HepG2 (cell line): ENCODE measurements at regions not wholly inside any gene's neighbourhood (a gene's known extent, or its start where the extent isn't known, plus 50 kb on each side); places are given as distances from the start of the nearest gene placed in this dataset.

Experiments used
- ATAC-seq: fragments of 200-7000 bp; cut with Tn5 transposase; 3 replicates; pipeline ENCODE4 v1.9.1; 2020; ENCODE audit warnings: mild to moderate bottlenecking, moderate library complexity
- BruUV-seq: library from RNA; stranded (reverse); fragments of 400-500 nt; replicated peaks from 2 replicates; lab custom pipeline; 2021; lab: Mats Ljungman, UMichigan
- CTCF ChIA-PET: fragments of 300-600 bp; formaldehyde crosslinking; extraction: SDS; loops from one replicate; lab custom pipeline; 2021; ENCODE audit warnings: low total read pairs, inconsistent platforms, low intra/inter-chr PET ratio; lab: Yijun Ruan, JAX
- POLR2A ChIA-PET: fragments of 350-600 bp; sonication (Branson Sonifier 250); formaldehyde crosslinking; loops from one replicate; lab custom pipeline; 2020; ENCODE audit warnings: antibody characterized with exemption, inconsistent platforms; lab: Yijun Ruan, JAX
- DNase-seq: peaks from one replicate; pipeline ENCODE4 v3.0.0-alpha.2; 2015; ENCODE audit warnings: low spot score
- FAIRE-seq: peaks from 3 replicates; lab custom pipeline; 2011; peaks lifted over from hg19 to GRCh38; lab: Jason Lieb, UNC
- H2AFZ ChIP-seq: one replicate; pipeline ENCODE4 v1.6.1; 2011; ENCODE audit warnings: low read length, inconsistent platforms
- H3K27ac ChIP-seq: fragments of 300-600 bp; 3 replicates; pipeline ENCODE4 v1.8.0; 2011; ENCODE audit warnings: mixed run types, mild to moderate bottlenecking, mixed read lengths, low read length, inconsistent platforms; ENCODE audit not compliant: insufficient read depth; ENCODE audit errors: extremely low read length
- H3K27me3 ChIP-seq, 2 experiments: fragments of 200-600 bp in 1 of 2; 2 replicates in 1 of 2; 3 replicates in 1 of 2; pipeline versions ENCODE4 v1.6.0 to v1.8.0; 2011; ENCODE audit warnings: low read length in 2 of 2, mild to moderate bottlenecking in 2 of 2, moderate library complexity in 2 of 2, inconsistent platforms in 1 of 2; ENCODE audit not compliant: insufficient read depth in 2 of 2, control insufficient read depth in 1 of 2
- H3K36me3 ChIP-seq, 2 experiments: fragments of 200-600 bp in 1 of 2; replicated peaks in 1 of 2; 2 replicates in 1 of 2; 3 replicates in 1 of 2; pipeline versions ENCODE4 v1.5.1 to v1.8.0; 2011; ENCODE audit warnings: low read length in 2 of 2, inconsistent platforms in 1 of 2; ENCODE audit not compliant: insufficient read depth in 2 of 2, control insufficient read depth in 1 of 2
- H3K4me1 ChIP-seq: 2 replicates; pipeline ENCODE4 v1.5.1; 2012; ENCODE audit warnings: low read length, inconsistent platforms; ENCODE audit not compliant: insufficient read depth
- H3K4me2 ChIP-seq: 2 replicates; pipeline ENCODE4 v1.6.0; 2011; ENCODE audit warnings: low read depth, low read length, inconsistent platforms
- H3K4me3 ChIP-seq, 3 experiments: fragments of 200-600 bp in 1 of 3; sonication (generic), shearing (Covaris generic) in 1 of 3; replicated peaks in 1 of 3; 2 replicates each; pipeline ENCODE4 v1.5.1; 2011 to 2016; ENCODE audit warnings: low read length in 3 of 3, inconsistent platforms in 2 of 3, low read depth in 2 of 3, mild to moderate bottlenecking in 2 of 3, control low read depth in 1 of 3, mixed read lengths in 1 of 3; ENCODE audit not compliant: insufficient read depth in 1 of 3
- H3K79me2 ChIP-seq: one replicate; pipeline ENCODE4 v1.6.1; 2011; ENCODE audit warnings: low read length, inconsistent platforms; ENCODE audit not compliant: insufficient read depth
- H3K9ac ChIP-seq: 2 replicates; pipeline ENCODE4 v1.6.0; 2011; ENCODE audit warnings: mild to moderate bottlenecking, low read depth, low read length, inconsistent platforms; ENCODE audit not compliant: insufficient read depth
- H3K9me3 ChIP-seq: 2 replicates; pipeline ENCODE4 v1.5.1; 2012; ENCODE audit warnings: mild to moderate bottlenecking, low read length
- H4K20me1 ChIP-seq: 2 replicates; pipeline ENCODE4 v1.6.0; 2011; ENCODE audit warnings: inconsistent platforms, mild to moderate bottlenecking, low read length, moderate library complexity; ENCODE audit not compliant: insufficient read depth
- HNRNPL ChIP-seq: fragments of 200-400 bp; formaldehyde crosslinking; IDR thresholded peaks from 2 replicates; pipeline ENCODE4 v1.6.1; 2017; ENCODE audit warnings: mild to moderate bottlenecking, low read depth, low read length
- MAFK ChIP-seq, 2 experiments: IDR thresholded peaks in 1 of 2; conservative IDR thresholded peaks in 1 of 2; 2 replicates each; pipeline ENCODE4 v1.6.1; 2011; ENCODE audit warnings: improper control_type of control experiment in 2 of 2, low read length in 2 of 2
- NFYB ChIP-seq: sonication (generic); formaldehyde crosslinking; IDR thresholded peaks from 2 replicates; pipeline ENCODE4 v1.4.0; 2020; ENCODE audit warnings: missing genetic modification reagents
- PHB2 ChIP-seq: fragments of 450-650 bp; IDR thresholded peaks from 2 replicates; pipeline ENCODE4 v1.6.1; 2018; ENCODE audit not compliant: partially characterized antibody
- POGZ ChIP-seq: sonication (generic); formaldehyde crosslinking; IDR thresholded peaks from 2 replicates; pipeline ENCODE4 v1.4.0; 2020; ENCODE audit warnings: mild to moderate bottlenecking, missing genetic modification reagents
- PTBP1 ChIP-seq: fragments of 200-400 bp; formaldehyde crosslinking; IDR thresholded peaks from 2 replicates; pipeline ENCODE4 v1.6.1; 2018; ENCODE audit warnings: low read length, low read depth; ENCODE audit not compliant: poor library complexity, severe bottlenecking
- ZNF17 ChIP-seq: sonication (generic); formaldehyde crosslinking; IDR thresholded peaks from 2 replicates; pipeline ENCODE4 v1.5.0; 2020; ENCODE audit warnings: mild to moderate bottlenecking, missing genetic modification reagents
- WGBS: methylation state at CpG from one replicate; pipeline ENCODE4 v1.1.6; 2017; ENCODE audit warnings: low lambda C conversion rate; 5-methylcytosine and 5-hydroxymethylcytosine counted together
- in situ Hi-C: cut with HindIII; loops from 2 replicates; pipeline ENCODE4 v1.10.0; 2017; ENCODE audit warnings: low pct_unique_long_range_greater_than_20kb; ENCODE audit not compliant: extremely low pct_ligation_motif_present
- intact Hi-C: fragments of 100-400 bp; cut with micrococcal nuclease; formaldehyde crosslinking; loops from one replicate; pipeline ENCODE4 v1.10.0; 2022; ENCODE audit not compliant: unreplicated experiment

DNA sequence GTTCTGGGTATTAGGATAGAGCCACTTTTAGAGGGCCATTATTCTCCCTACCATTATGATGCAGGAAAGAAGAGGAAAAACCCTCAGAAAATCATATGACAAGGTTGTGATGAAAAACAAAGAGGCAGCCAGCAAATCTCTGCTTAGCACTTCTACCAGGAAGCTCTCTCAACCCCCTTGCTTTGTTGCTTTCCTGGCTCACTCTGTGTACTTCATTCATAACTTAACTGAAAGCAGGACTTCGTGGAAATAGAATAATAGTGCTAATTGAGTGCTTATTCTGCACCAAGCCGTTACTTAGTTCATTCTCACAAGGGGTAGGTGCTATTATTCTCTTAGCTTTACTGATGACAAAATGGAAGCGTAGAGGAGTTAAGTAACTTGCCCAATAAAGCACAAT, 354.1 kb downstream of the HRH4 start (continued):
- TF ChIP-seq MAFK (conservative IDR thresholded peaks at IDR 0.05 in 1 of 2, IDR thresholded peaks at IDR 0.05 in 1 of 2; ENCODE audit: low read length in 2 of 2): no peak
- no peak for TF ChIP-seq NFYB (CRISPR knock-in tag)
- TF ChIP-seq POGZ (CRISPR knock-in tag): no peak
- TF ChIP-seq HNRNPL: no peak

DNA sequence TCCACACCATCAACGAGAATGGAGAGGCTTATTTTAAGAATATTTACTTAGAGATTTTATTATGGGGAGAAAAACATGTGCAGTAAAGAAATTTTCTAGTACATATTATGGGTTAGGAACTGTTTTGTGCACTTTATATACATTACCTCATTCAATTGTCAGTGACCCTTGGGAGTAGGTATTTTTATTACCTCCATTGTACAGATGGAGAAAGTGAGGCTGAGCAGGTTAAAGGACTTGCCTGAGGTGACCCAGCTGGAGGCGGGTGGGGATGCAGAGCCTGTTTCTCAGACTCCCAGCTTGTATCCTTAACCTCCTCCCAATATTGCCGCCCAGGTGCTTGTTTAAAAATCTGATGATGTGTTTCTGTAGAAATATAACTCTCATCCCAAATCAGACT, 356.7 kb downstream of the HRH4 start:
- H3K36me3 ChIP-seq: no peaks in the 10 kb centered on the region
- H3K4me2 ChIP-seq: no peak overlapping the region
- 0% methylated on average over 2 of the region's 3 CpGs for WGBS
- POLR2A ChIA-PET: no interaction called here
- peaks cover 3 to 8% of the 10 kb centered on the region in 2 experiments; a peak in 3 of 5 replicates for H3K27me3 ChIP-seq
- CTCF ChIA-PET: no interaction called here
- H3K9me3 ChIP-seq: no peaks in the 10 kb centered on the region
- TF ChIP-seq PHB2: no peak
- TF ChIP-seq, all 625 proteins: peak for 0
- no peaks in the 10 kb centered on the region for H4K20me1 ChIP-seq
- FAIRE-seq (no peak), ATAC-seq (no peak), DNase-seq (no peak)
- intact Hi-C loops: no loop called here
- no peaks in the 10 kb centered on the region for H3K79me2 ChIP-seq
- H3K27ac ChIP-seq: no peak overlapping the region
- H2AFZ ChIP-seq: no peak overlapping the region
- H3K4me3 ChIP-seq: no peak overlapping the region
- no TSS peak for BruUV-seq
- no peaks in the 10 kb centered on the region for H3K4me1 ChIP-seq
- in situ Hi-C loops: no loop called here
- no peak overlapping the region for H3K9ac ChIP-seq

DNA sequence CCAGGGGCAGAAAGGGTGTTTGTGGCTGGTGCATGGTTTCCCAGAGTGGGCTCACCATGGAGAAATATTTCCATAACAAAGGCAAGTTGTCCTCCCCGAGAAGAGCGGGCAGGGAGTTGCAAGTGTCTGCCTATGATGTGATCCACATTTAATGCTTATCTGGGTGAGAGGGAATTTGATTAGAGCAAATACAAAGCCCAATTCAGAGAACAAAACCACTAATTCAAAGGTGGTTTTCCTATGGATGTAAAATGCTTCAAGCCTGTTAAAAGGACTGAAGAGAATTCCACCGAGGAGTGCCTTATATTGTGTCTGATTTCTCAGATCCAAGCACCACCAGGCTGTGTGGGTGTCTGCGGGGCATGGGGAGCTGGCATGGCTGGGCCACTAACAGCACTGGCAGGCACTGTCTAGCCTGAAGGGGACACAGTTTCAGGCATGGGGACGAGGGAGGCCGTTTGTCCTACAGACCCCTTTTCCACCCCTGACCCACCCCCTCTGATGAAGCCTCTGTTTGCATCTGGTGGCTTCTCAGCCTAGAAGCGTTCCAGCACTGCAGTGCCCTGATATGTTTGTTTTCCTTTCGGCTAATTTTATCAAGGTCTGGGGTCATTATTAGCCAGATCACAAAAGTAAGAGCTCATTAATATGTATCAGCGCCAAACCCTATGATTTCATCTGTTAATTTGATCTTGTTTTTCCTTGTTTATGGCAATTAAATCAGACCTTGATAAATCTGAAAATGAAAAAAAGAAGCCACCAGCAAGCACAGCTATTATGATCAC, 357.3 kb downstream of the HRH4 start:
- 0% methylated on average over 6 of the region's 9 CpGs for WGBS
- no peak overlapping the region for H3K4me2 ChIP-seq
- peaks cover 3 to 8% of the 10 kb centered on the region in 2 experiments; a peak in 3 of 5 replicates for H3K27me3 ChIP-seq
- no peaks in the 10 kb centered on the region for H3K4me1 ChIP-seq
- no peak overlapping the region for H3K9ac ChIP-seq
- no peaks in the 10 kb centered on the region for H3K9me3 ChIP-seq
- CTCF ChIA-PET: no interaction called here
- FAIRE-seq (no peak), DNase-seq (no peak)
- H3K36me3 ChIP-seq: no peaks in the 10 kb centered on the region
- intact Hi-C loops (no loop called here), in situ Hi-C loops (no loop called here)
- no peaks in the 10 kb centered on the region for H4K20me1 ChIP-seq
- TF ChIP-seq PTBP1 (no peak), PHB2 (no peak), ZNF17 (CRISPR knock-in tag) (no peak)
- TF ChIP-seq, all 625 proteins: peak for 0
- Histone ChIP-seq H2AFZ (no peak overlapping the region), H3K79me2 (no peaks in the 10 kb centered on the region), H3K4me3 (no peak overlapping the region), H3K27ac (no peak overlapping the region)
- no TSS peak for BruUV-seq
- POLR2A ChIA-PET: no interaction called here
- no peak for ATAC-seq
